ENCODE measurements at regions not wholly inside any gene's neighbourhood (a gene's known extent, or its start where the extent isn't known, plus 50 kb on each side); places are given as distances from the start of the nearest gene placed in this dataset.

DNA sequence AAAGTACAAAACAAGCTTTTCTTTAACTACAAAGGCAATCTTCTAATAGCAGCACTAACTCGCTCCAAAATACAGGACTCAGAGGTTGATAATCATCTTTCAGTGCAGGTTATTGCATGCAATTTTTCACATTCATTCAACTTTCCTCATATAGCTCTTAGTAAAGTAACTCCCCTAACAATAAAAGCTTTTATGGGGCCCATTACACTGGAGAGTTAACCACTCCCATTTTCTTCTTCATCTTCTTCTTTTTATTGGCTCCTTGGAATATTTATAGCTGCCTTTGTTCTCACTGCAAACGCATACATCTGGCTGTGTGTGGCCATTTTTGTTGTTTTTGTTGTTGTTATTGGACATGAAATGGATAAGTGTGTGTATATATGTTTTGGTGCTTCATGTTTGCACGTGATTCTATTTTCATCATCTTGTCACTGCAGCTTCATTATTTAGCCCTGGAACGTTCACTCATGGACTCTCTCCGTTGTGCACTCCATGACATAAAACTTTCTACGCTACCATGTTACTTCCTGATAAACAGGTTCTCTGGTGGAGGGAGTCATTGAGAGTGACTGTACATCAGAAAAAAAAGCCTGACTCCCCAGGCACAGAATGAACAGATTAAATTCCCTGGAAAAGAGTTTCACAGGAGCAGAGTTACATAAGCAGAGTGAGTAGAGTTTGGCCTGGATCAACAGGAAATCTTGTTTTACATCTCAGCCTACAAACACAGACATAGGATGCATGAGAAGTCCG, 236.4 kb upstream of the SP4 start:
- ATAC-seq (replicated peaks) (no peak), DNase-seq (no peak)
- no peak overlapping the region for H3K4me3 Mint-ChIP-seq
- H3K4me1 Mint-ChIP-seq, result no peaks in the 10 kb centered on the region
- peaks cover 0 to 15% of the 10 kb centered on the region in 2 donors for H3K27me3 Mint-ChIP-seq
- no peaks in the 10 kb centered on the region for H3K9me3 Mint-ChIP-seq
- H3K27ac Mint-ChIP-seq, result no peak overlapping the region
- no peaks in the 10 kb centered on the region for H3K36me3 Mint-ChIP-seq

DNA sequence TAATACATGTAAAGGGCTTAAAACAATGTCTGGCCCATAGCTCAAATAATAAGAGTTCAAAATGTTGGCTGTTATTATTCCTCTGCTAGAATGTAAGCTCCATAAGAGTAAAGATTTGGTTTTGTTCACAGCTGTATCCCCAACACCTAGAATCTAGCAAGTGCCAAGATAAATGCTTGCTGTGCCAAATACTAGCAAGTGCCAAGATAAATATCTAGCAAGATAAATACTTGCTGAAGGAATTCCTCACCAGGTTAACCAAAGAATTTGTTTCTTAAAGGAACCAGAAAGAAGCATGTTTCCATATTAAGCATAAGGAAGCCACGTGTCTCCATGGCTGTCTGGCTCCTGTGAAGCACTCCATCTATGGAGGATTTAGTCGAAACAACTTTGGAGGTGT, 235.2 kb upstream of the SP4 start:
- ATAC-seq (replicated peaks) (no peak), DNase-seq (no peak)
- peaks cover 6 to 15% of the 10 kb centered on the region in 2 donors for H3K27me3 Mint-ChIP-seq
- H3K9me3 Mint-ChIP-seq, result no peaks in the 10 kb centered on the region
- no peak overlapping the region for H3K27ac Mint-ChIP-seq
- H3K4me3 Mint-ChIP-seq, result no peak overlapping the region
- H3K4me1 Mint-ChIP-seq, result no peaks in the 10 kb centered on the region
- H3K36me3 Mint-ChIP-seq, result no peaks in the 10 kb centered on the region

DNA sequence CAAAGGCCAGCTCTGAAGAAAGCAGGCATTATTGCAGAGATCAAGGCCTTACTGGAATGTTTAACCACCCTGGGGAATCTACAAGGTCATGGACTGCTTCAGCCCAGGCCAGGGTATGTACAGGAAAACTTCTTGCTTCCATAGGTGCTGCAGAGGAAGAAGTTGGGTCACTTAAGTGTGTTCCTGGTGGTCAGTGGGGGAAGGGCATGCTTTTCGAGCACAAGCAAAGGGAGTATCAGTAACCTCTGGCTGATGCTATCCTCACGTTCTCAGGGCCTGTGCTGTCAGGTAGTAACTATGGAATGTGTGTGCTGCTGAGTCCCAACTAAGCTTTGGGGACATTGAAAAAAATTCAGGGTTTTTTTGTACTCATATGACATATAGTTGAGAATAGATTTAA, 234.0 kb upstream of the SP4 start:
- Mint-ChIP-seq H3K4me3 (no peak overlapping the region), H3K27ac (no peak overlapping the region), H3K27me3 (peaks cover 6 to 10% of the 10 kb centered on the region in 2 donors), H3K4me1 (no peaks in the 10 kb centered on the region), H3K36me3 (no peaks in the 10 kb centered on the region), H3K9me3 (no peaks in the 10 kb centered on the region)
- DNase-seq, result no peak
- ATAC-seq (replicated peaks), result no peak

DNA sequence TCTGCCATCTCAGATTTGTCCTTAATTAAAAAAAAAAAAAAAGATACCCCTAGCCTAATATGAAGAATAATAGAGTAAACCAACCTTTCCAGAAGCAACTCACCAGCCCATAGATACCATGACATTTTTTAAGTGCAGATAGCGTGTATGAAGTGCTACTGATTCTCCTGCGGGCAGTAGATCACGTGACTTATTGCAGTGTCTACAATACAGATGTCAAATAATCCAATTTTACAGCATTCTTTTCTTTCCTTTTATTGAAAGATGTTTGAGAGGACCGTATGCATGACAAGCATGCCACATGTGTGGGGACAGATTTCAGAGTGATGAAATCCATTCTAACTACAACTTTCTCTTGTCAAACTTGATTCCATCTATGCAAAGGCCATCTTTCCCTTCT, 232.9 kb upstream of the SP4 start:
- no peak overlapping the region for H3K27ac Mint-ChIP-seq
- no peaks in the 10 kb centered on the region for H3K9me3 Mint-ChIP-seq
- ATAC-seq (replicated peaks), result no peak
- no peak overlapping the region for H3K4me3 Mint-ChIP-seq
- DNase-seq, result no peak
- H3K27me3 Mint-ChIP-seq, result peaks cover under 1 to 6% of the 10 kb centered on the region in 2 donors
- no peaks in the 10 kb centered on the region for H3K4me1 Mint-ChIP-seq
- no peaks in the 10 kb centered on the region for H3K36me3 Mint-ChIP-seq

DNA sequence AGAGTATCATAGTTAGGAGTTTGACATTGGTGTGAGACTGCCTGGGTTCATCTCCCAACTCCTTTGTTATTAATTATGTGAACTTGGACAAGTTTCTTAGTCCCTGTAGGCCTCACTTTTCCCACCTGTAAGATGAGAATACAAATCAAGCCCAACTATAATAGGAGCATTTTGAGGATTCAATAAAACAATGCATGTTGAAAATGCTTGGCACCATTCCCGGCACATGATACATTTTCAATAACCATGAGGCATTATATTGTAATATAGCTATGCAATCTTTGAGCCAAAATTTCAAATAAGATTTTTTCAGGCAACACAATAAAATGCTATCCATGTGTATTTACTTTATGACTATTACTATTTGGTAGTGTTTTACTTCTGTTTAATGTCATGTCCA, 229.0 kb upstream of the SP4 start:
- Mint-ChIP-seq H3K4me1 (no peaks in the 10 kb centered on the region), H3K27ac (no peak overlapping the region), H3K4me3 (no peak overlapping the region), H3K36me3 (no peaks in the 10 kb centered on the region), H3K27me3 (peaks cover 0 to 11% of the 10 kb centered on the region in 2 donors), H3K9me3 (no peaks in the 10 kb centered on the region)
- ATAC-seq (replicated peaks) (no peak), DNase-seq (no peak)

DNA sequence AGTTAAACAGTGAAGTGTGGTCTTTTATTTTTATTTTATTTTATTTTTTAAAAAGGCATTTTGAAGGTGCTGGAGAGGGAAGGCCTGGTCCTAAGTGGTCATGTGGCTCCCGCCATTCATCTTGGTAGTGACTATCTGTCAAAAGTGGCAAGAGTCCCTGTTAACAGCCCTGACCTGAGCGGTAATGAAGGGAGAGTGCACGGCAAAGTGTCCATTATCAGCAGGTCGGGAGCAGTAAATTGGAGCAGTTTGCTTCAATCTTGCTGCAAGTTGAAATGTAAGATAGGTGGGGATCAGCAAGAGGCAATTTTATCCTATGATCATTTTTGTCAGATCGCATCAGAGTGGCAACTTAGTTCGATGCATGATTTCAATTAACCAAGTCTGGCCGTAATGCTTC, 227.4 kb upstream of the SP4 start:
- no peaks in the 10 kb centered on the region for H3K36me3 Mint-ChIP-seq
- H3K4me1 Mint-ChIP-seq, result no peaks in the 10 kb centered on the region
- H3K9me3 Mint-ChIP-seq, result no peaks in the 10 kb centered on the region
- DNase-seq (no peak), ATAC-seq (replicated peaks) (no peak)
- H3K27me3 Mint-ChIP-seq, result peaks cover 0 to 22% of the 10 kb centered on the region in 2 donors
- no peak overlapping the region for H3K27ac Mint-ChIP-seq
- no peak overlapping the region for H3K4me3 Mint-ChIP-seq

DNA sequence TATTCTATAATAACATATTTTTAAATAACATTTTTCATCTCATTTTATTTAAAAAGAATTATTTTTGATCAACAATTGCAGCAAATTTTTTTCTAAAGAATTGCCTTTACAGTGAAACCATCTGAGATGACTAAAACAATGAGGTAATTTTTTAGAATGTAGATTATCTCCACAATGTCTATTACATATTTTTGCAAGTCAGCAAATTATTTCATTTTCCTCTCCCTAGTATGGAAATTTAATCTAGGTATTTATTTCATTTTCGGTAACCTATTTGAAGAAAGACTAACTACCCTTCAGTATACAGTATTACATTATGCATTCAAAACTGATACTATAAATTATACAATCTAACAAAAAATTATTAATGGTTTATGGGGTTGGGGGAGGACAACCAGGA, 213.2 kb upstream of the SP4 start:
- no peak for DNase-seq
- Mint-ChIP-seq H3K4me1 (no peaks in the 10 kb centered on the region), H3K4me3 (no peak overlapping the region), H3K36me3 (no peaks in the 10 kb centered on the region), H3K9me3 (no peaks in the 10 kb centered on the region), H3K27ac (no peak overlapping the region), H3K27me3 (peaks cover 8 to 9% of the 10 kb centered on the region in 2 donors)
- no peak for ATAC-seq (replicated peaks)

DNA sequence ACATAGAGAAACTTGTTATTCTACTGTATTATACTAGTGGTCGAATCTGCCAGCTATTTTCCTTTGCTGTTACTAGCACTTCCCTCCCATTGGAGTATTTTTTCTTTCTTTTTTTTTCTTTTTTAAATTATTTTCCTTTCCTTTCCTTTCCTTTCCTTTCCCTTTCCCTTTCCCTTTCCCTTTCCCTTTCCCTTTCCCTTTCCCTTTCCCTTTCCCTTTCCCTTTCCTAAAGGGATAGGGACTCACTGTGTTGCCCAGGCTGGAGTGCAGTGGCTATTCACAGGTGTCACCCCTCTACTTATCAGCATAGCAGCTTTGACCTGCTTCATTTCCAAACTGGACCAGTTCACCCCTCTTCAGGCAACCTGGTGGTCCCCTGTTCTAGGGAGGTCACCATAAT, 212.6 kb upstream of the SP4 start:
- Mint-ChIP-seq H3K27ac (no peak overlapping the region), H3K36me3 (no peaks in the 10 kb centered on the region), H3K27me3 (peaks cover 2 to 3% of the 10 kb centered on the region in 2 donors), H3K4me1 (no peaks in the 10 kb centered on the region), H3K4me3 (no peak overlapping the region), H3K9me3 (no peaks in the 10 kb centered on the region)
- ATAC-seq (replicated peaks), result no peak
- DNase-seq, result no peak

DNA sequence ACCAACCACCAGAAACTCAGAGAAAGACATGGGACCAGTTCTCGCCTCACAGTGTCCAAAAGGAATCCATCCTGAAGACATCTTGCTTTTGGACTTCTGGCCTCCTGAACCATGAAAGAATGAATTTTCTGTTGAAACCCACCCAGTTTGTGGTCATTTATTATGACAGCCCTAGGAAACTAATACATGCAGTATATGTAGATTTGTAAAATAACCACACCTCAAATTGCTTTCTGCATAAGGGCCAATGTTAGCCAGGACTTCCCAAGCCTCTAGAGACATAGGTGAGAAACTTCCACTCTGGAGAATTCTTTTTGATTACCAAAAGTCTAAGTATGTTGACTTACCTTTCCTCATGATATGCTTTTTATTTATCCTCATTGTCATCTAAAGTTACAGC, 210.5 kb upstream of the SP4 start:
- Mint-ChIP-seq H3K27ac (no peak overlapping the region), H3K4me3 (no peak overlapping the region), H3K9me3 (no peaks in the 10 kb centered on the region), H3K4me1 (no peaks in the 10 kb centered on the region), H3K36me3 (no peaks in the 10 kb centered on the region), H3K27me3 (no peaks in the 10 kb centered on the region)
- DNase-seq (no peak), ATAC-seq (replicated peaks) (no peak)

DNA sequence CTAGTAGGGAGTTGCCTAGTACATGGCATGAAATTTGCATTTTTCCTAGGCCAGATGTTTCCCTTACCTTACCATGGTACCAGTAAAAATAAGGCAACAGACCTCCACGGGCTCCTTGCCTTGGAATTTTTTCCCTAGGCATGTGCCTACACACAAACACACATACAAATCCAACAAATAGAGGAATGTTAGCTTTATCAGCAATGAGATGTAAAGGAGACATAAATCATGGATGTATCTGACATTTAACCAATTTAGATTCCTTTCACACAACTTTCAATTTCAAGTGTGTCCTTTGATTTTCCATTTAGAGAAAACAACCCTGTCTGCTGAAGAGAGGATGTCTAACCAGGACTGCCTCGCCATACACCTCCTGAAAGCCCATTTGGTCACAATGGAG, 209.7 kb upstream of the SP4 start:
- Mint-ChIP-seq H3K9me3 (no peaks in the 10 kb centered on the region), H3K27ac (no peak overlapping the region), H3K4me1 (no peaks in the 10 kb centered on the region), H3K4me3 (no peak overlapping the region), H3K36me3 (no peaks in the 10 kb centered on the region), H3K27me3 (peaks cover 0 to under 1% of the 10 kb centered on the region in 2 donors)
- no peak for ATAC-seq (replicated peaks)
- DNase-seq, result no peak

DNA sequence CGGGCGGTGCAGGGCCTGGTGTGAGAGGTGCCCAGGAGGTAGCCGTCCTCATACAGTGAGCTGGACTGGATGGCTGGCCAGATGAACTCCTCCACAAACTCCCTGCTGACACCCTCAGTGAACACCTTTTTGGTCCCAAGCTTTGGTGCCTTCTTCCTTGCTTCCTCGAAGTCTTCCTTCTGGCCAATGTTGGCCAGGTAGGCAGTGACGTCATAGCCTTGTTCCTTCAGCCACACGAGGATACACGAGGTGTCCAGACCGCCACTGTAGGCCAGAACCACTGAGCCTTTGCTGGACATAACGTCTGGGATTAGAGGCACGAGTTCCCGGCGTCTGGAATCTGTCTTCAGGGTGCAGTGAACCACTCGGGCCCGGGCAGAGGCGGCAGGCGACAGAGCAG, 206.8 kb upstream of the SP4 start:
- H3K27ac Mint-ChIP-seq, result no peak overlapping the region
- no peak overlapping the region for H3K4me3 Mint-ChIP-seq
- no peaks in the 10 kb centered on the region for H3K36me3 Mint-ChIP-seq
- H3K9me3 Mint-ChIP-seq, result no peaks in the 10 kb centered on the region
- DNase-seq (no peak), ATAC-seq (replicated peaks) (no peak)
- H3K27me3 Mint-ChIP-seq, result peaks cover 0 to 15% of the 10 kb centered on the region in 2 donors
- no peaks in the 10 kb centered on the region for H3K4me1 Mint-ChIP-seq

DNA sequence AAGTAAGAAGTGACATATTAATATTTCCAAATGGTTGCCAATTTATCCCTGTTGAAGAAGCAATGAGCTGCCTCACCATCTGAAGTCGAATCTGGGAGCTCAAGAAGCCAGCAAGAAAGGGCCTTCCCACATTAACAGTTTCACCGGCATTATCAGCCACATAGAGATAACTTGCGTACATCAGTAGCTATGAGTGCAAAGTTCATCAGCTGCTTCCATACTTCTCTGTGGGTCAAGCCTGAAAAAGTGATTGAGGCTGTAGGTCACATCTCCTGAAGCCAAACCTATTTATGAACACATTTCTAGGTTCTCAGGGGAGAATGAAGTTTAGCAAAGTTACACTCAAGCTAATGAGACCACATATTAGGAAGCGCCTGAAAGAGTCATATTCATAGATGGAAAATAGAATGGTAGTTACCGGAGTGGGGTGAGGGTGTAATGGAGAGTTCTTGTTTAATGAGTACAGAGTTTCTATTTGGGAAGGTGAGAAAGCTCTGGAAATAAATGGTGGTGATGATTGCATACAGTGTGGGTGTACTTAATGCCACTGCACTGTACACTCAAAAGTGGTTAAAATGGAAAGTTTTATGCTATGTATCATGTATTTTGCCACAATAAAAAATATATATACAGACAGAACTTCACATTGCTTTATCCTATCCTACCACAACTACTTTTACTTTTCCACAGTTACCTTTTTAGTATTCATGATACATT, 189.3 kb upstream of the SP4 start:
- no peaks in the 10 kb centered on the region for H3K9me3 Mint-ChIP-seq
- DNase-seq (no peak), ATAC-seq (replicated peaks) (no peak)
- H3K4me1 Mint-ChIP-seq, result no peaks in the 10 kb centered on the region
- H3K4me3 Mint-ChIP-seq, result no peak overlapping the region
- peaks cover 31 to 37% of the 10 kb centered on the region in 2 donors for H3K27me3 Mint-ChIP-seq
- no peak overlapping the region for H3K27ac Mint-ChIP-seq
- no peaks in the 10 kb centered on the region for H3K36me3 Mint-ChIP-seq

DNA sequence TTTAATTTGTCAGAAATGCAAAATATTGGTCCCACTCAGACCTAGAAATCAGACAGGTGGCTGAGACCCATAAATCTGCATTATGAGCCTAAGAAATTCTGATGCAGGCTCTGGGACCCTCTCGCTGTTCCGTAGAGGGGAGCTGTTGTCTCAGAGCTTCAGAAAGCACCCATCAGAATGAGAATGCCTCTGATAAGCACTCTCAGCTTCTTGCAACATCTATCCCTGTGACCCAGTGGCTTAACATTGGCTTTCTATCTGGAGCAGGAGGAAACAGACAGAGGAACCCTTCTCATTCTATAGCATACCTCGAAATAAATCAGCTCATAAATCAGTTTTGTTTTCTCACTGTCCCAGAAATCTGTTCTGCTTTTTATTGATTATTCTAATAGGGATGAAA, 184.6 kb upstream of the SP4 start:
- H3K9me3 Mint-ChIP-seq, result no peaks in the 10 kb centered on the region
- H3K4me1 Mint-ChIP-seq, result no peaks in the 10 kb centered on the region
- no peak overlapping the region for H3K27ac Mint-ChIP-seq
- ATAC-seq (replicated peaks) (no peak), DNase-seq (no peak)
- no peaks in the 10 kb centered on the region for H3K36me3 Mint-ChIP-seq
- H3K4me3 Mint-ChIP-seq, result no peak overlapping the region
- peaks cover 17% of the 10 kb centered on the region in 2 donors for H3K27me3 Mint-ChIP-seq

DNA sequence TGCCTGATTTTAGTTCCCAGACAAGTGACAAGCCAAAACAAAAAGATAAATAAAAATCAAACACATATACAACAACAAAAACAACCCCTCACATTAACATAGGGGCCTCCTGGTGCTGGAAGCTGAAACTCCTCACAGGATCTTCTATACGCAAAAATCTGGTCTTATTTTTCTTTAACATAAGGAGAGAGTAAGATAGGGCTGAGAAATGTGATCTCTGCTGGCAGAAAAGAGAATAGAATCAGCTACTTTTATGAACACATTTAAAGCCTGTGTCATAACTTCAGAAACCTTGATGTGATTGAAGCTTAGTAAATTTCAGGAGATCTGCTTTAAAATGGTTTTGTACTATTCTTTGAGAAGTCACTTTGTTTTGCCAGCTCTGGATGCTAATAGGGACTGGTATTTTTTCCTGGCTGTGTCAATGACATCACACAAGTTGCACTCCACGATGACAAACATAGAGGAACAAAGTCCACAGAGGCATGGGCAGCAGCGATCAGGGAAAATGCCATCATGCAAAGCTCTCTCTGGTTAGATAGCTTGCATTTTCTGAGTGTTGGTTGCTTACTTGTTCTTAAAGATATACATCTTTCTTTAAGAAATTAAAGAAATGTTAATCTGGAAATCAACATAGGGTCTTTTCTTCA, 176.6 kb upstream of the SP4 start:
- peaks cover 31 to 36% of the 10 kb centered on the region in 2 donors for H3K27me3 Mint-ChIP-seq
- no peaks in the 10 kb centered on the region for H3K9me3 Mint-ChIP-seq
- peaks cover 0 to 2% of the 10 kb centered on the region in 2 donors for H3K4me1 Mint-ChIP-seq
- no peak for DNase-seq
- no peak for ATAC-seq (replicated peaks)
- no peak overlapping the region for H3K27ac Mint-ChIP-seq
- no peak overlapping the region for H3K4me3 Mint-ChIP-seq
- H3K36me3 Mint-ChIP-seq, result no peaks in the 10 kb centered on the region

All from stimulated activated naive B cell treated with anti-CD40 and anti-IgM and Interleukin-4, amounts not matched to agents 10 μg/mL and 1 μg/mL and 100 μg/mL, for 72 hours (primary cell).